A673 (cell line): ENCODE measurements at regions not wholly inside any gene's neighbourhood (a gene's known extent, or its start where the extent isn't known, plus 50 kb on each side); places are given as distances from the start of the nearest gene placed in this dataset.

Experiments used
- EZH2 ChIP-seq: fragments of 200-600 bp; sonication (generic); IDR thresholded peaks from 2 replicates; pipeline ENCODE4 v1.6.1; 2017; ENCODE audit warnings: borderline replicate concordance, low read depth, mild to moderate bottlenecking, mixed read lengths, antibody characterized with exemption, low read length; ENCODE audit not compliant: poor library complexity, severe bottlenecking
- TF ChIP-seq, protein P1 (sequence below): fragments of 300-800, 200-600 bp; sonication (generic); conservative IDR thresholded peaks from 2 replicates; pipeline ENCODE4 v1.5.1; 2017; ENCODE audit warnings: low read depth, mild to moderate bottlenecking, antibody characterized with exemption, low read length, moderate library complexity, mixed read lengths

DNA sequence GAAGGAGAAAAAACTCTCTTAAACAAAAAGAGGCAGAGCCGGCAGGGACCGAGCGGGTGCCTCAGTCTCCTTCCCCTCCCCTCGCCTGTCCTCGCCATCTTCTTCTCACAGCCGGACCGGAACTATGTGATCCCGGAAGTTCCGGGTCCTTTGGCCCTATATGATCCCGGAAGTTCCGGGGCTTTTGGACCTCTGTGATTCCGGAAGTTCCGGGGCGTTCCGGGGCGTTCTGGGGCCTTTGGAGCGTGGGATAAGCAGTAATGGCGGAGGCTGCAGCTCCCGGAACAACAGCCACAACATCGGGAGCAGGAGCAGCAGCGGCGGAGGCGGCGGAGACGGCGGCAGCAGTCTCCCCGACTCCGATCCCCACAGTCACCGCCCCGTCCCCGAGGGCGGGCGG is 98.9 kb upstream of the MED14 start:
- TF ChIP-seq, protein P1, sequence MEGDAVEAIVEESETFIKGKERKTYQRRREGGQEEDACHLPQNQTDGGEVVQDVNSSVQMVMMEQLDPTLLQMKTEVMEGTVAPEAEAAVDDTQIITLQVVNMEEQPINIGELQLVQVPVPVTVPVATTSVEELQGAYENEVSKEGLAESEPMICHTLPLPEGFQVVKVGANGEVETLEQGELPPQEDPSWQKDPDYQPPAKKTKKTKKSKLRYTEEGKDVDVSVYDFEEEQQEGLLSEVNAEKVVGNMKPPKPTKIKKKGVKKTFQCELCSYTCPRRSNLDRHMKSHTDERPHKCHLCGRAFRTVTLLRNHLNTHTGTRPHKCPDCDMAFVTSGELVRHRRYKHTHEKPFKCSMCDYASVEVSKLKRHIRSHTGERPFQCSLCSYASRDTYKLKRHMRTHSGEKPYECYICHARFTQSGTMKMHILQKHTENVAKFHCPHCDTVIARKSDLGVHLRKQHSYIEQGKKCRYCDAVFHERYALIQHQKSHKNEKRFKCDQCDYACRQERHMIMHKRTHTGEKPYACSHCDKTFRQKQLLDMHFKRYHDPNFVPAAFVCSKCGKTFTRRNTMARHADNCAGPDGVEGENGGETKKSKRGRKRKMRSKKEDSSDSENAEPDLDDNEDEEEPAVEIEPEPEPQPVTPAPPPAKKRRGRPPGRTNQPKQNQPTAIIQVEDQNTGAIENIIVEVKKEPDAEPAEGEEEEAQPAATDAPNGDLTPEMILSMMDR: no peak
- no peak for TF ChIP-seq EZH2
